SK-N-SH (cell line): ENCODE measurements at regions not wholly inside any gene's neighbourhood (a gene's known extent, or its start where the extent isn't known, plus 50 kb on each side); places are given as distances from the start of the nearest gene placed in this dataset.

Source experiments
- CTCF ChIA-PET: fragments of 300-600, 350-600 bp; formaldehyde crosslinking; extraction: SDS; loops from one replicate; lab custom pipeline; 2021; lab: Yijun Ruan, JAX
- POLR2A ChIA-PET: fragments of 350-600 bp; sonication (Branson Sonifier 250); formaldehyde crosslinking; extraction: SDS; loops from one replicate; lab custom pipeline; 2020; ENCODE audit warnings: antibody characterized with exemption, inconsistent platforms; lab: Yijun Ruan, JAX
- DNase-seq: peaks from one replicate; pipeline ENCODE4 v3.0.0; 2012
- H2AFZ ChIP-seq: fragments of 200-600 bp; sonication (generic); 2 replicates; pipeline ENCODE4 v1.8.1; 2016; ENCODE audit warnings: antibody characterized with exemption, mild to moderate bottlenecking, low read depth
- H3F3A ChIP-seq: fragments of 200-600 bp; sonication (generic); replicated peaks from 2 replicates; pipeline ENCODE3; 2016; ENCODE audit warnings: antibody characterized with exemption, mild to moderate bottlenecking; ENCODE audit not compliant: insufficient read depth
- H3K27ac ChIP-seq, 2 experiments: fragments of 200-500 bp in 1 of 2; fragments of 200-600 bp in 1 of 2; sonication (Bioruptor generic) in 1 of 2; sonication (generic), shearing (Covaris generic) in 1 of 2; 2 replicates each; pipeline versions ENCODE4 v1.5.1 to v1.6.1; 2014 to 2016; ENCODE audit warnings: low read depth in 2 of 2, inconsistent platforms in 1 of 2, low read length in 1 of 2, mild to moderate bottlenecking in 1 of 2, mixed read lengths in 1 of 2
- H3K27me3 ChIP-seq: fragments of 200-600 bp; sonication (generic), shearing (Covaris generic); 2 replicates; pipeline ENCODE4 v1.6.1; 2016; ENCODE audit warnings: mixed run types; ENCODE audit not compliant: insufficient read depth
- H3K36me3 ChIP-seq, 2 experiments: fragments of 200-500 bp in 1 of 2; fragments of 200-600 bp in 1 of 2; sonication (Bioruptor generic) in 1 of 2; sonication (generic) in 1 of 2; replicated peaks in 1 of 2; 2 replicates each; pipeline versions ENCODE3 to v1.5.1; 2014 to 2016; ENCODE audit warnings: low read length in 1 of 2, mild to moderate bottlenecking in 1 of 2; ENCODE audit not compliant: insufficient read depth in 2 of 2, control insufficient read depth in 1 of 2
- H3K4me1 ChIP-seq, 2 experiments: fragments of 200-500 bp in 1 of 2; fragments of 200-600 bp in 1 of 2; sonication (Bioruptor generic) in 1 of 2; sonication (generic), shearing (Covaris generic) in 1 of 2; 2 replicates each; pipeline versions ENCODE4 v1.5.1 to v1.6.1; 2014 to 2016; ENCODE audit warnings: low read depth in 1 of 2, low read length in 1 of 2, mixed run types in 1 of 2; ENCODE audit not compliant: insufficient read depth in 2 of 2, control insufficient read depth in 1 of 2
- H3K4me2 ChIP-seq: fragments of 200-600 bp; sonication (generic), shearing (Covaris generic); 2 replicates; pipeline ENCODE4 v1.6.1; 2017; ENCODE audit warnings: mixed run types
- H3K4me3 ChIP-seq, 2 experiments: fragments of 200-500 bp in 1 of 2; fragments of 200-600 bp in 1 of 2; sonication (Bioruptor generic) in 1 of 2; sonication (generic), shearing (Covaris generic) in 1 of 2; 2 replicates each; pipeline versions ENCODE4 v1.5.1 to v1.8.1; 2014 to 2016; ENCODE audit warnings: low read depth in 2 of 2, inconsistent platforms in 1 of 2, low read length in 1 of 2, mild to moderate bottlenecking in 1 of 2, mixed read lengths in 1 of 2, moderate library complexity in 1 of 2
- H3K79me2 ChIP-seq: fragments of 200-600 bp; sonication (generic); 2 replicates; pipeline ENCODE4 v1.8.1; 2017; ENCODE audit warnings: mild to moderate bottlenecking; ENCODE audit not compliant: insufficient read depth
- H3K9ac ChIP-seq: fragments of 200-600 bp; sonication (generic); 2 replicates; pipeline ENCODE4 v1.6.1; 2017; ENCODE audit warnings: mixed run types
- H3K9me2 ChIP-seq: fragments of 200-600 bp; sonication (generic); 2 replicates; pipeline ENCODE4 v1.6.1; 2017; ENCODE audit warnings: mixed run types
- H3K9me3 ChIP-seq: fragments of 200-600 bp; sonication (generic); 2 replicates; pipeline ENCODE4 v1.6.1; 2017; ENCODE audit warnings: mixed run types, mild to moderate bottlenecking, moderate library complexity
- H4K20me1 ChIP-seq: fragments of 200-600 bp; sonication (generic); 2 replicates; pipeline ENCODE4 v1.6.1; 2017; ENCODE audit warnings: mild to moderate bottlenecking, mixed run types; ENCODE audit not compliant: insufficient read depth
- EP300 ChIP-seq, 2 experiments: IDR thresholded peaks; 2 replicates each; pipeline versions ENCODE4 v1.4.0 to v1.6.1; 2012; ENCODE audit warnings: borderline replicate concordance in 1 of 2, low read depth in 1 of 2, low read length in 1 of 2
- EZH2phosphoT487 ChIP-seq: fragments of 200-600 bp; sonication (generic); IDR thresholded peaks from 2 replicates; pipeline ENCODE4 v1.6.1; 2017; ENCODE audit warnings: low read depth, mixed run types, mild to moderate bottlenecking, antibody characterized with exemption, moderate library complexity, borderline replicate concordance
- JUND ChIP-seq: IDR thresholded peaks from 2 replicates; pipeline ENCODE4 v1.4.0; 2012
- MEF2A ChIP-seq: IDR thresholded peaks from 2 replicates; pipeline ENCODE4 v1.4.0; 2012; ENCODE audit warnings: low read depth, borderline replicate concordance
- MXI1 ChIP-seq: IDR thresholded peaks from 2 replicates; pipeline ENCODE4 v1.6.1; 2012; ENCODE audit warnings: mild to moderate bottlenecking, low read depth, low read length, improper control_type of control experiment
- NFIC ChIP-seq: IDR thresholded peaks from 2 replicates; pipeline ENCODE4 v1.4.0; 2012; ENCODE audit warnings: borderline replicate concordance
- NRF1 ChIP-seq: IDR thresholded peaks from 2 replicates; pipeline ENCODE4 v1.6.1; 2012; ENCODE audit warnings: low read depth, mild to moderate bottlenecking, low read length
- POLR2AphosphoS5 ChIP-seq: IDR thresholded peaks from 2 replicates; pipeline ENCODE4 v1.6.1; 2012; ENCODE audit warnings: low read depth, low read length
- RAD21 ChIP-seq: IDR thresholded peaks from 2 replicates; pipeline ENCODE4 v1.6.1; 2012; ENCODE audit warnings: mild to moderate bottlenecking, low read length
- RXRA ChIP-seq: IDR thresholded peaks from 2 replicates; pipeline ENCODE4 v1.4.0; 2012; ENCODE audit warnings: low read depth, mild to moderate bottlenecking, borderline replicate concordance
- TCF12 ChIP-seq: IDR thresholded peaks from 2 replicates; pipeline ENCODE4 v1.4.0; 2012
- TEAD4 ChIP-seq: IDR thresholded peaks from 2 replicates; pipeline ENCODE4 v1.4.0; 2012; ENCODE audit warnings: mild to moderate bottlenecking, borderline replicate concordance; ENCODE audit not compliant: insufficient read depth
- YY1 ChIP-seq: IDR thresholded peaks from 2 replicates; pipeline ENCODE4 v1.4.0; 2012; ENCODE audit warnings: low read depth, mild to moderate bottlenecking
- WGBS: methylation state at CpG from one replicate; pipeline ENCODE4 v1.1.6; 2017; ENCODE audit warnings: low lambda C conversion rate; 5-methylcytosine and 5-hydroxymethylcytosine counted together
- TF ChIP-seq, protein P1 (sequence below): fragments of 150-350 bp; IDR thresholded peaks from 2 replicates; pipeline ENCODE4 v1.6.1; 2016; ENCODE audit warnings: mild to moderate bottlenecking, low read depth, low read length
- TF ChIP-seq, protein P2 (sequence below): IDR thresholded peaks from 2 replicates; pipeline ENCODE4 v1.4.0; 2012; ENCODE audit warnings: low read depth, borderline replicate concordance
- TF ChIP-seq, protein P3 (sequence below): fragments of 150-350 bp; IDR thresholded peaks from 2 replicates; pipeline ENCODE4 v1.6.1; 2017; ENCODE audit warnings: antibody characterized with exemption, low read length, low read depth, borderline replicate concordance
- TF ChIP-seq, protein P4 (sequence below): IDR thresholded peaks from 2 replicates; pipeline ENCODE4 v1.4.0; 2012; ENCODE audit warnings: low read depth, borderline replicate concordance

DNA sequence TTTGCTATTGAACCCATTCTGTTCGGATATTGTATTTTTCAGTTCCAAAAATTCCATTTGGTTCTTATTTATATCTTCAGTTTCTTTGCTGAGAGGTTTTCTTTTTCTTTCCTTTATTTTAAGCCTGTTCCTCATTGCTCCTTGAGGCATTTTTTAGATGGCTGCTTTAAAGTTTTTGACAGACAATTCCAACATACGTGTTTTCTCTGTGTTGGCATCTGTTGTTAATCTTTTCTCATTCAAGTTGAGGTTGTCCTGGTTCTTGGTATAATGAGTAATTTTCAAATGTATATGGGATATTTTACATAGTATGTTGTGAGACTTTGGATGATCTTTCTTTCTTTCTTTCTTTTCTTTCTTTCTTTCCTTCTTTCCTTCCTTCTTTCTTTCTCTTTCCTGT, 1078.0 kb upstream of the CELF2 start:
- no peaks in the 10 kb centered on the region for H3K4me1 ChIP-seq
- H3K36me3 ChIP-seq = no peaks in the 10 kb centered on the region
- H4K20me1 ChIP-seq = no peaks in the 10 kb centered on the region
- peaks cover 4% of the 10 kb centered on the region; the same call in 1 of the 2 replicates for H3K9me3 ChIP-seq
- H3K27ac ChIP-seq = no peak overlapping the region
- H3K79me2 ChIP-seq = no peaks in the 10 kb centered on the region
- WGBS = 27% methylated on average over 2 of the region's 2 CpGs
- ChIA-PET POLR2A (no interaction called here), CTCF (no interaction called here)
- H3K4me2 ChIP-seq = no peak overlapping the region
- TF ChIP-seq RAD21 (no peak), EZH2phosphoT487 (no peak), POLR2AphosphoS5 (no peak), EP300 (IDR thresholded peaks at IDR 0.05; ENCODE audit: borderline replicate concordance in 1 of 2, low read depth in 1 of 2, low read length in 1 of 2) (no peak), MEF2A (no peak), NFIC (no peak), TEAD4 (no peak), JUND (no peak), MXI1 (no peak), TCF12 (no peak), YY1 (no peak), RXRA (no peak), NRF1 (no peak)
- TF ChIP-seq, protein P1, sequence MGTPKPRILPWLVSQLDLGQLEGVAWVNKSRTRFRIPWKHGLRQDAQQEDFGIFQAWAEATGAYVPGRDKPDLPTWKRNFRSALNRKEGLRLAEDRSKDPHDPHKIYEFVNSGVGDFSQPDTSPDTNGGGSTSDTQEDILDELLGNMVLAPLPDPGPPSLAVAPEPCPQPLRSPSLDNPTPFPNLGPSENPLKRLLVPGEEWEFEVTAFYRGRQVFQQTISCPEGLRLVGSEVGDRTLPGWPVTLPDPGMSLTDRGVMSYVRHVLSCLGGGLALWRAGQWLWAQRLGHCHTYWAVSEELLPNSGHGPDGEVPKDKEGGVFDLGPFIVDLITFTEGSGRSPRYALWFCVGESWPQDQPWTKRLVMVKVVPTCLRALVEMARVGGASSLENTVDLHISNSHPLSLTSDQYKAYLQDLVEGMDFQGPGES = no peak
- TF ChIP-seq, protein P2, sequence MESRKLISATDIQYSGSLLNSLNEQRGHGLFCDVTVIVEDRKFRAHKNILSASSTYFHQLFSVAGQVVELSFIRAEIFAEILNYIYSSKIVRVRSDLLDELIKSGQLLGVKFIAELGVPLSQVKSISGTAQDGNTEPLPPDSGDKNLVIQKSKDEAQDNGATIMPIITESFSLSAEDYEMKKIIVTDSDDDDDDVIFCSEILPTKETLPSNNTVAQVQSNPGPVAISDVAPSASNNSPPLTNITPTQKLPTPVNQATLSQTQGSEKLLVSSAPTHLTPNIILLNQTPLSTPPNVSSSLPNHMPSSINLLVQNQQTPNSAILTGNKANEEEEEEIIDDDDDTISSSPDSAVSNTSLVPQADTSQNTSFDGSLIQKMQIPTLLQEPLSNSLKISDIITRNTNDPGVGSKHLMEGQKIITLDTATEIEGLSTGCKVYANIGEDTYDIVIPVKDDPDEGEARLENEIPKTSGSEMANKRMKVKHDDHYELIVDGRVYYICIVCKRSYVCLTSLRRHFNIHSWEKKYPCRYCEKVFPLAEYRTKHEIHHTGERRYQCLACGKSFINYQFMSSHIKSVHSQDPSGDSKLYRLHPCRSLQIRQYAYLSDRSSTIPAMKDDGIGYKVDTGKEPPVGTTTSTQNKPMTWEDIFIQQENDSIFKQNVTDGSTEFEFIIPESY = no peak
- TF ChIP-seq, protein P3, sequence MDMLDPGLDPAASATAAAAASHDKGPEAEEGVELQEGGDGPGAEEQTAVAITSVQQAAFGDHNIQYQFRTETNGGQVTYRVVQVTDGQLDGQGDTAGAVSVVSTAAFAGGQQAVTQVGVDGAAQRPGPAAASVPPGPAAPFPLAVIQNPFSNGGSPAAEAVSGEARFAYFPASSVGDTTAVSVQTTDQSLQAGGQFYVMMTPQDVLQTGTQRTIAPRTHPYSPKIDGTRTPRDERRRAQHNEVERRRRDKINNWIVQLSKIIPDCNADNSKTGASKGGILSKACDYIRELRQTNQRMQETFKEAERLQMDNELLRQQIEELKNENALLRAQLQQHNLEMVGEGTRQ = no peak
- TF ChIP-seq, protein P4, sequence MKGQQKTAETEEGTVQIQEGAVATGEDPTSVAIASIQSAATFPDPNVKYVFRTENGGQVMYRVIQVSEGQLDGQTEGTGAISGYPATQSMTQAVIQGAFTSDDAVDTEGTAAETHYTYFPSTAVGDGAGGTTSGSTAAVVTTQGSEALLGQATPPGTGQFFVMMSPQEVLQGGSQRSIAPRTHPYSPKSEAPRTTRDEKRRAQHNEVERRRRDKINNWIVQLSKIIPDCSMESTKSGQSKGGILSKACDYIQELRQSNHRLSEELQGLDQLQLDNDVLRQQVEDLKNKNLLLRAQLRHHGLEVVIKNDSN = no peak
- H3F3A ChIP-seq = no peaks in the 10 kb centered on the region
- DNase-seq = no peak
- no peaks in the 10 kb centered on the region for H3K27me3 ChIP-seq
- H2AFZ ChIP-seq = no peak overlapping the region
- H3K9me2 ChIP-seq = no peaks in the 10 kb centered on the region
- no peak overlapping the region for H3K4me3 ChIP-seq
- H3K9ac ChIP-seq = no peak overlapping the region
